ENCODE measurements at regions not wholly inside any gene's neighbourhood (a gene's known extent, or its start where the extent isn't known, plus 50 kb on each side); places are given as distances from the start of the nearest gene placed in this dataset.

GRCh38 chr4:165600959-165601683 lies 222.3 kb downstream of the CPE start:
- TF ChIP-seq ZFX (IDR thresholded peaks at IDR 0.05) (no peak), CTCF (conservative IDR thresholded peaks at IDR 0.05) (no peak)
- no peak overlapping the region for H3K27ac ChIP-seq

- TF ChIP-seq ZFX (IDR thresholded peaks at IDR 0.05) (no peak), CTCF (conservative IDR thresholded peaks at IDR 0.05) (no peak)
- no peak overlapping the region for H3K27ac ChIP-seq
Measured at GRCh38 chr4:165602621-165603020, 223.8 kb downstream of the CPE start.

- TF ChIP-seq CTCF (conservative IDR thresholded peaks at IDR 0.05) (no peak), ZFX (IDR thresholded peaks at IDR 0.05) (no peak)
- H3K27ac ChIP-seq: no peak overlapping the region
Measured at GRCh38 chr4:165604181-165604580, 225.4 kb downstream of the CPE start.

- TF ChIP-seq CTCF (conservative IDR thresholded peaks at IDR 0.05) (no peak), ZFX (IDR thresholded peaks at IDR 0.05) (no peak)
- H3K27ac ChIP-seq: no peak overlapping the region
Measured at GRCh38 chr4:165605811-165606210, 227.0 kb downstream of the CPE start.

- TF ChIP-seq ZFX (IDR thresholded peaks at IDR 0.05) (no peak), CTCF (conservative IDR thresholded peaks at IDR 0.05) (no peak)
Measured at GRCh38 chr4:165606465-165607205, 227.8 kb downstream of the CPE start.

GRCh38 chr4:165609653-165610052 lies 230.8 kb downstream of the CPE start:
- H3K27ac ChIP-seq: no peak overlapping the region
- TF ChIP-seq ZFX (IDR thresholded peaks at IDR 0.05) (no peak), CTCF (conservative IDR thresholded peaks at IDR 0.05) (no peak)

More at GRCh38 chr4:165606465-165607205, 227.8 kb downstream of the CPE start:
- H3K27ac ChIP-seq: no peak overlapping the region
